GM19452 (cell line): ENCODE measurements at regions not wholly inside any gene's neighbourhood (a gene's known extent, or its start where the extent isn't known, plus 50 kb on each side); places are given as distances from the start of the nearest gene placed in this dataset.

Experiments
- ATAC-seq: cut with Tn5 transposase; IDR thresholded peaks from one replicate; pipeline ENCODE4 v1.9.1; 2021; ENCODE audit not compliant: unreplicated experiment

DNA sequence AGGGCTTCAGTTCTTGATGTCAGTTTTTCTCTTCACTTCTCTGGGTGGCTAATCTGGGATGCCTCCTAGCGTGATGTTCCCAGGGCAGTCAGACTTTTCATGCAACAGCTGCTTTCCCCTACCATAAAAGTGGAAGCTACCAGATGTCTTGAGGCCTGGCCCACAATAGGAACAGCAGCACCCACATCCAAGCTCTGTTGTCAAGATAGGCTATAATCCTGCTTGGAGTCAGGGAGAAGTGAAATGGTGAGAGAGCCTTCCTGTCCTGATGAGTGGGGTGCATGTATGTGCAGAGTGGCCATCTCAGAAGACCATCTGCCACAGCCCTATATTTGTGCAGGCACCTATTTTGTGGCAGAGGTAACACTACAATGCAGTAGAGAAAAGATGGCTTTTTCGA, 108.0 kb downstream of the HTR5A start:
- no peak for ATAC-seq

DNA sequence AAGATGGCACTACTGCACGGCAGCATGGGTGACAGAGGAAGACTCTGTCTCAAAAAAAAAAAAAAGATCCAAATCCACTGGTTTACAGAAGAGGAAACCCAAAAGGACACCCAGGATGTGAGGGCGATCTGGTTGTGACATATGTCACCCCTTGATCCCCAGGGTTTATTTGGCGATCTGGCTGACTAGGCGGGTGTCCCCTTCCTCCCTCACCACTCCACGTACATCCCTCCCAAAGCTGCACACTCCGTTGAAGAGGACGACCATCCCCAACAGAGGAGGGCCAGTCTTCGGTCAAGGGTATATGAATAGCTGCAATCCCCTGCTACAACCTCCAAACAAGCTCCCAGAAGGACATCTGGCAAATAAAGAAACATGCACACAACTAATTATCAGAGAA, 111.6 kb downstream of the HTR5A start:
- ATAC-seq: no peak

DNA sequence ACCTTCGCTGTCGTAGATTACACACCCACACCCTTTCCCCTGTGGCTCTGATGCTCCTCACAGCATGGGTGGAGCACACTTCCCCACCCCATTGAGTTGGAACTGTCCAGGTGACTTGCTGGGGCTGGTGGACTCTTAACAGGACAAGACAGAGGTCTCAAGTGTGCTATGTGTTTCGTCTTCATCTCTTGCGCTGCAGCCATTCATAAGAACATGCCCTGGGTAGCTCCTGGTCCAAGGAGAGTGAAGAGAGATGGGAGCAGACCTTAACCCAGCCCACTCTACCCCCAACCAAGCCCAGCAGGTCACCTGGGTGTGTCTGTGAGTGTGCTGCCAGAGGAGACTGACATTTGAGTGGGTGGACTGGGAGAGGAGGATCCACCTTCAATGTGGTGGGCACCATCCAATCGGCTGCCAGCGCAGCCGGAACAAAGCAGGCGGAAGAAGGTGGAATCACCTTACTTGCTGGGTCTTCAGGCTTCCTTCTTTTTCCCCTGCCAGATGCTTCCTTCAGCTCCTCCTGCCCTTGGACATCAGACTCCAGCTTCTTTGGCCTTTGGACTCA, 112.4 kb downstream of the HTR5A start:
- ATAC-seq: no peak

DNA sequence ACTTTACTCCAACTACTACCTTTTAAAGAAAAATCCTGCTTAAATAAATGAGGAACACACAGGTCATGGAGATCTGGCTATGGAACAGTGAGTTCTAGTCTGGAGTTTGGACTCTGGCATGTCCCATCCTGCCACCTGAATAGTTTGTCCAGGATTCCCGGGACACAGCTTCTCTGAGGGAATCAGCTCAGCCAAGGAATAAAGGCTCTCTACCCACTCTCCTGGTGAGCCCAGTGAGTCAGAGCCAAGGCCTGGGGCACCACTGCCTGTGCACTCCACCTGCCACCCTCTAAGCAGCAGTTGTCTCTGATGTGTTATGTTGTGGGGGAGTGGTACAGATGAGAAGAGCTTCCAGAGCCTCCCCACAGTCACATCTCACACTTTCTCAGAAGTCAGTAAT, 113.5 kb downstream of the HTR5A start:
- no peak for ATAC-seq

DNA sequence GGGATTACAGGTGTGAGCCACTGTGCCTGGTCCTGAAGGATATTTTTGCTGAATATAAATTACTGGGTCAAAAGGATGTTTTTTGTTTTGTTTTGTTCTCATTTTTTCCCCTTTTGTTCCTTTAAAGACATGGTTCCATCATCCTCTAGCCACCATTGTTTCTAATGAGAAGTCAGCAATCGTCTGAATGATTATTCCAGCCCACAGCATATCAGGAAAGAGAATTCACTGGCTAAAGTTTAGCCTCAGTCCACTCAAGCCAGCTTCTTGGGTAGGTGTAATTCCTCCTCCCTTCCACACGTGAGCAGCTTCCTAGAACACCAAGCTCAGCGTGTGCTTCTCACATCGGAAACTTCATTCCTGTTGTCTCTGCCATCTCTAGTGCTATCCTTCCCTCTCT, 112.8 kb upstream of the INSIG1 start:
- no peak for ATAC-seq

DNA sequence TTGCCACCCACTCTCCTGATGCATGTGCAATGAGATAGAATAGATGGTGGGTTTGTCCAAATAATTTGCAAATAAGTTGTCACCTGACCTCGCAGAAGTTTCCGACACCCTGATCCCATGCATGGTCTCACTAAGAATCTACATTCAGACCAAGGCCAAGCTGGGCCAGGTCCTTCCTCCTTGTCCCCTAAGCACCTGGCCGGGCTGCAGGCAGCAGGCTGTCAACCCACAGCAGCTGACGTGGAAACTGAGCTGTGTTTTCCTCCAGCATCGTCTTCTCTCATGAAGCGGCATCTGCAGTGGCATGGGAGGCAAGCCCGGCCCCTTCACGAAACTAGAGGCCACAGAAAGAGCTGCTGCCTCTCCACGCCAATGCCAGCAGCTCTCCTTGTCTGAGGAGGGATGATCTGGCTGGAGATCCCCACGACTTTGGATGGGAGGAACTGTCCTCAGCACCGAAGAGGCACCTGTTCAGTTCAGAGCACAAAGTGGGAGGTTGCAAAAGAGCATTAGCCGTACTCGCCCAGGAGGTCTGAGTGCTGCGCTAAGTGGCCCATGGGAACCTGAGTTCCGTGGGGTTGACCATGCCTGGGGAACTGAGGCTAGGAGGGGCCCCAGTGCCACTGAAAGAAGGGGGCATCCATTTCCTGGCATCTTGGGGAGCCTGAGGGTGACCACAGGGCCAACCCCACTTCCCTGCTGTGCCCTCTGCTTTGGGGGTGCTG, 110.5 kb upstream of the INSIG1 start:
- no peak for ATAC-seq

DNA sequence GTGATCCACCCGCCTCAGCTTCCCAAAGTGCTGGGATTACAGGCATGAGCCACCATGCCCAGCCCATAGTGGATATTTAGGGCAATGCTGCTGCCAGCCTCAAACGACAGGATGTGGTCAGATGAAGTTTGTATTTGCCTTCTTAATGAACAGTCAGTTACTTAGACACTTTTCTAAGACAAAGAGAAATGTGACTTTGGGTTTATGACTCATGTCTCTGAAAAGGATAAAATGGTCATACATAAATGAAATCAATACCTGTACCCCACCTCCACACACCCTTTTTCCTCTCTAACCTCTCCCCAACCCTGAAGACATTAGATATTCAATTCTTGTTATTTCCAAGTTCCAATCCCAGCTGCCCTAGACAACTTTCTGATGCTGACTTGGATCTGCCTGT, 109.3 kb upstream of the INSIG1 start:
- no peak for ATAC-seq

DNA sequence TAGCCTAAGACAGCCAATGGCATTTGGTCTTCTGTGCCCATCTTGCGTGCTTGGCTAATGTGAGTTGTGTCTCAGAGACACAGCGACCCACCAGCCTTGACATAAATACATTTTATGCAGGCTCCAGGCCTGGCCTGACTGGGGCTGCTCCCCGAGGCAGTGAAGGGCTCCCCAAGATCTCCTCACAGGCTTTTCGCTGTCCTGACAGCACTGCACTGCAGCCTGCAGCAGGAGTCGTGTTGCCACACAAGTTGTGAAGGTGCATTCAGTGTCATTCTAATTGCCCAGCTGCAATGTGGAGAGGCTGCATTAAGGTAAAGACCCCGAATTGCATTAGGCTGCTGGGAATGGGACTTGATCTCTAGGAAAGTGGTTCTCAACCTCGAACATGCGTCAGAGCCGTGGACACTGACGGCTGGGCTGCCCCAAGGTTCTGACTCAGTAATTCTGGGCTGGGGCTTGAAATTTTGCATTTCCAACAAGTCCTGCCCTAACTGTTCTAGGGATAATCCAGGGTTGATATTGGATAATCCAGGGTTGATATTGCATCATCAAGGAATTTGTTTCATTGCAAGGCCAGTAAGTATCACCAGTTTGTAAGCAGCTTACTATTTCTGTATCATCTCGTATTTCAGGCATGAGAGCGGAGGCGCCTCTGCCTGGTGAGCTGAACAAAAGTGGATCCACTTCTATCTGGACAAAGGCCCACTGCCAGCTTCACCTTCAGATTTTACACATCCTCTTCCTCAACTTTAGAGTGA, 108.7 kb upstream of the INSIG1 start:
- no peak for ATAC-seq

DNA sequence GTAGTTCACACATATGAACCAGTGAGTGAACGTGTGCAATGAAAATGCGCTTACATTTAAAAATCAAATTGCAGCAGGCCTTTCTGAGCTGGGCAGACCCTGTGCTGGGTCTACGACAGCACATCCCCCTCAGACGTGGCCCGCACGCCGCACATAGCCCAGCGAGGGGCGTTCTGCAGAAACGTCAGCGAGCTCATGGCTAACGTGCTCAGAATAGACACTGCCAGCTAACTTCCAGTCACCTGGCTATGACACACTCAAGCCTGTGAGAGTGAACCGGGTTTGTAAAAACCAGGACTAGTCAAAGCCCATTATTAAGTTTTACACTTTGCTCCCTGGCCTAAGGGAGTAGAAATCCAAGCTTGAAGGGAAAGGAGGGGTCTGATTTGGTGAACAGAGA, 108.1 kb upstream of the INSIG1 start:
- no peak for ATAC-seq

DNA sequence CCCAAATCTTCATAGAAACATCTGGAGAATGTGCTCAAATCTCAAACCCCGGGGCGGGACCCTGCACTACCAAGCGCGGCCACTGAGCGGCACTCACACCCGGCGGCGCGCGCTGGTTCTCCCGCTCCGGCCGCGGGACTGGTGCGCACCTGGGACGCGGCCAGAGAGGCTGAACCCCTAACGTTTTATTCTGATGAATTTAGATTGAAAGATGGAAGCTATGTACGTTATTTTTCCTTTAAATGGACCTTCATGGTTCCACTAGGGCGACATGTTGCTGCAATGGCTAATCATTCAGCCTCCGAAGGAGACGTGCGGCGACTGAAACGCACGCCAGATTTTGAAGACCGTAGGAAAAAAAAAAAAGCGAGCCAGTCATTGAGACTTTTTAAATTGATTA, 107.0 kb upstream of the INSIG1 start:
- ATAC-seq: no peak

DNA sequence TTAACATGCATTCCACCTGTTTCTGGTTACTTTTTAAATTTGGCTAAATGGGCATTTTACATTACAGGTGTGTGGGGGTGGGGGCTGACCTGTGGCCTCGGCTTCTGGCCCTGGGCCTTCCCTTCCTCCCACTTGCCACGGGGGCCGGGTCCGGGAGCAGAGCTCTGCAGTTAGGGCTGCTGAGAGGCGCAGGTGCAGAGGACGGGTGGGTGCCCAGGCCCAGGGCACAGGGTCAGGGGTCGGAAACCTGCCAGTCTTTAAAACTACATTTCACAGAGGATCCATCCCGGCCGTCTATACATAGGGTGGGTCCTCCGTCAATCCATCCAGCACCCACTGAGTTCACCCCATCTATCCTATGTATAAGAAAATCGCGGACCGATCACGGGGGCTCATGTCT, 106.5 kb upstream of the INSIG1 start:
- ATAC-seq: no peak

DNA sequence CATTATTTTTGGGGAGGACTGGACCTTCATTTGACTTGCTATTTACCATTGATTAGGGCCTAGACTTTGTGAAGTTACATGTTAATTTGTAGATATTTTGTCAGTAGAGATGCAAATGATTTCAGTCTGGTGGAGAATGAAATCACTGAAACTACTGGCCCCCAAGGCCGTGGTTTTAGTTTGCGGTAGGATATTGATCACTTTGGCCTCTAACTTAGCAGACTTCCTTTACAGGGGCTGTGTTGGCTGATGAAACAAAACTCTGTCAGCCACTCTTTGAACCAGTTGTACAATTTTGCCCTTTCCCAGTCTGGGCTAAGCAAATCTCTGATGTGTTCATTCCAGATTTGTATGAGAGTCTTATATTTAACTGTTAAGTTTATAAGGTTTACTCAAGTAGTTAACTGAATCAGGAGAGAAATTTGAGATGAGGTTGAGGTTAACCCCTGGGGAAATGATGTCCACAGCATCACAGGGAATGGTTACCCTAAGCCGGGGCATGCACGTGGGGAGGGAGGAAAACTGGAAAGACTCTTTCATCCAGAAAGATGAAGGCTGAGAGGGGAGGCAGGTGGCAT, 105.7 kb upstream of the INSIG1 start:
- ATAC-seq: peak; percentile 70

DNA sequence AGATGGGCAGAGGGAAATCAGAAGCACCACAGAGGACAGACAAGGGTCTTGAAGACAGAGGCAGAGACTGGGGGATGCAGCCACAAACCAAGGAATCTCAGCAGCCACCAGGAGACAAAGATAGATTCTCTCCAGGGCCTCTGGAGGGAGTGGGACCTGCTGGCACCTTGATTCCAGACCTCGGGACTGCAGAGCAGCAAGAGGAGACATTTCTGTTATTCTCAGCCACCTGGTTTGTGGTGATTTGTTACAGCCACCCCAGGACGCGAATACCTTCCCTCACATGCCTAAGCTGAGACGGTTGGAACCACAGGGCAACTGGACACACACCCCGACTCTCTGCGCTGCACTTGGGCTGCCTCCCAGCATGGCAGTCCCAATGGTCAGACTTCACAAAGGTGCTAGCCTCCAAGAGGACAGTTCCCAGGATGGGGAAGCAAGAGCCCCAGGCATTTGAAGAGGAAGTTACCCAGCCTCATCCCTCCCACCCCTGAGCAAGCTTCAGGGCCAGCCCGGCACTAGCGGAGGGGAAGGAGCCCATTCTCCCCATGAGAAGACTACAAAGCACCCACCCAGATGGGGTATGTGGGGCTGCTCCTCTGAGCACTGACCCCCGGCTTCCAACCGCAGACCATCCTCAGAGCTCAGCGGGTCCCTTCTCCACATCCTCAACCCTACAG, 104.6 kb upstream of the INSIG1 start:
- no peak for ATAC-seq

DNA sequence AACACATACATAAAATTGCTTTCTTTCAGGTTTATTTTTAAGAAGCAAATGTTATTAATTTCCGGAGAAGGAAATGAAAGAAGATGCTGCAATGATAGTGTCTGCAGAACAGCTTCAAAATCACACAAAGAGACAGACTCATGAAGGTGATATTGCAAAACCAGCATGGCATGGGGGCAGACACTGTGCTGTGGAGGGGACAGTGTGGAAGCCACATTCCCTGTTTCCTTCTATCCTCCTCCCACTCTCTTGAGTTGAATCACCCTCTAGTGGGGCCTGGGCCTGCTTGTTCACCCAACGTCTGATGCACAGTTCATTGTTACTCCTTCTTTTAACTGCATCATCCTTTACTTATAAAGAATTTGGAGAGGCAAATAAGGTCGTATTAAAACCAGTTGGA, 104.0 kb upstream of the INSIG1 start:
- ATAC-seq: no peak

DNA sequence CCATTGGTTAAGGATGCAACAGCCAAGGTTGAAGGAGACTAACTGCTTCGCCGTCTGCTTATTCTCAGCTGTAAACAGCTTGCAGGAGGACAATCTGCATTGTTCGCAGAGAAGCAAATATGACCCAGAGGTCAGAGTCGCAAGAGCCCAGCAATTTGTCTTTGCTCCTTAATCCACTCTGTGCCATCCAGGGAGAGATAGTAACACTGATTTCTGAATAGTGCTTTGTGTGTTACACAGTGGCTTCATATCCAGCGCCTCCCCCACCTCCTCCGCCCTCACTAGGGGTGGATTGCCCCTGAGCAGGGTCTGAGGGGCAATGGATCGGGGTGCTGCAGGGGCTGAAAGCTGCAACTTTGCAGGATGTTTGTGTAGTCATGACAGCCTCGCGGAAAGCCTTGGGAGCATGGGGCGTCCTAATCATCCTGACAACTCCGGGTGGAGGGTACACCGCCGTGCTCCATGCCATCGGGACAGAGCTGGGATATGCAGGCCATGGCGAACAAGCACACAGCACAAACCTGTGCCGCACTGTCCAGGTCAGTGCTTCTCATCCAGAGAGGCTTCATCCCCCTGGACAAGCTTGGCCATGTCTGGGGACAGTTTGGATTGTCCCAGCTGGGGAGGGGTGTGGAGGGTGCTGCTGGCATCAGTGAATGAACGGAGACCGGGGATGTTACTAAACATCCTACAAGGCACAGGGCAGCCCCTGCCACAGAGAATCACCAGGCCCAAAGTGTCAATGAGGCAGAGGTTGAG, 103.1 kb upstream of the INSIG1 start:
- no peak for ATAC-seq

DNA sequence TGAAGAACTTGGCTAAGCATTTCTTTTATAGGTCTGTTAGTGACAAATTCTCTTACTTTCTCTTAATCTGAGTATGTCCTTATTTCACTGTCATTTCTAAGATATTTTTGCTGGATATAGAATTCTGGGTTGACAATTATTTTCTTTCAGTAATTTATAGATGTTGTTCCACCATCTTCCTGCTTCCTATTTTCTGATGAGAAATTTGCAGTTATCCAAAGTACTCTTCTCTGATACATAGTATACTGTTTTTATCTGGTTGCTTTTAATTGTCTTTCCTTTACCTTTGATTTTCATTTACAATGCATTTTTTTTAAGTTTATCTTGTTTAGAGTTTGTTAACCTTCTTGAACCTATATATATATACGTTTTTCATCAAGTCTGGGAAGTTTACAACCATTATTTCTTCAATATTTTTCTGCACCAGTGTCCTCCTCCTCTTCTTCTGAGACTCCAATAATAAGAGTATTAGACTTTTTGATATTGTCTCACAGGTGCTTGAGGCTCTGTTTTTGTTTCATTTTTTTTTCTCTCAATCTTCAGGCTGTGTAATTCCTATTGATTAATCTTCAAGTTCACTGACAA, 101.6 kb upstream of the INSIG1 start:
- ATAC-seq: no peak

DNA sequence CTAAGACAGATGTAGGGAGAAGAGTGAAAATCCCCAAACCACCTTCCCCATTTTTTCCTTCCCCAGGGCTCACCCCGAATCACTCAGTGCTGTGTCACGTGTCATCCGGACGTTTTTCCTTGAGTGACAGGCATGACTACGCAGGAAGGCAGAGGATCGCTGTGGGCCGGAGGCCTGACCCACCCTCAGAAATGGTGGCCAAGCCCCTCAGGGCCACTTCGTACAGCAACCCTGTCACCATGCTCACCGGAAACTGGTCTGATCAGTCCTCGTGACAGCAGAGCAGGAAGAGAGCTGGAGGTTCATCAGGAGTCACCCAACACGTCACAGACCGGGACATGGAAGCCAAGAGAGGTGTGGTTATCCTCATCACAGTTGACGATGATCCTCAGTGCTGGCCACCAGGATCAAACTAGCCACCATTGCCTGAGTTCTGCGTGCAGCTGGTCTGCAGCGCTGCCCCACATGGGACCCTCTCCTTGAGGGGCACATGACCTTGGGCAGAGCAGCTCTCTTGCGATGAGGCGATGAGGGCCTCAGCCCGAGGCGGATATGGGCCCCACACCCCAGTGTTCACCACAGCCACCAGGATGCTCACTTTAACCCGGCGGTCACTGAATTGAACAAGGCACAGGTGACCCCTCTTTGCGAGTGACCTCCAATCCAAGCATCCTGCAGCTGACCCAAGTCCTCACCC, 99.3 kb upstream of the INSIG1 start:
- ATAC-seq: peak; percentile 6

DNA sequence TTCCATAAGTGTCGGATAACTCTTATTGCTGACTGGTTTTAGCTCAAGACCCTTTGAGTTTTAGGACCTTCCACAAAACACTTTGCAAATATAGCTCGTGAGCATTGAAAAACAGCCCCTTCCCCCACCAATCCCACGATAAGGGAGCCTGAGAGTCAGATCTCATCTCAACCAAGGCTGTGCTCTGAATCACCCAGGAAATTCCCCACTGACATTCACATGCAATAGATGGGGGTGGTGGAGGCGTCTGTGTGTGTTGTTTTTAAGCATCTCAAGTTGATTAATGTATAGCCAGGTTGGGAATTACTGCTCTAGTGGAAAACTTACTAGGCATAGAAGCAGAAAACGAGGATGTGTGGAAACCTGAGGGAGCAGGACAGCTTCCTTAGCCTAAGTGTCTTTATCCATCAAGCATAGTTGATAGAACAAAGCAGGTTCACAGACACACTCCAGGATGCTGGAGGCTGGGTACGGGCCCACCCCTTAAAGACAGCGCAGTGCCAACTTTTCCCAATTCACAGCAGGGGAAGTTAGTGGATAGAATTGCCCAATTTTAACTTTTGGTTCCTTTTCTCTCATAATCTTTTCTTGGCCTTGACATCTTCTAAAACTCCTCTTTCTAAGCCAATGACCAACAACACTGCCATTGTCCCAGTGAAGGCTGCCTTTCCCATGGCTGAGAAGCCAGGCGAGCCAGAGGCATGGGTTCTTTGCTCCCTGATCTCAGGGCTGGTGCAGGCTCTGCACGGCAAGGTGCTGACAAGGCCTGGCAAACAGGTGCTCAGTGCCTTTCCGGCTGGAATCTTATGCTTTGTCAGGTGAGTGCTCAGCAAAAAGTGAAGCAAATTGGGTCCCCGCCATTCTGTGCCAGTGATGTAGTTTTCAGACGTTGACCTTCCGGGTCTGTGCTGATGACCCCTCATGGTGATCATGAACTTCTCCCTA, 98.5 kb upstream of the INSIG1 start:
- ATAC-seq: peak; percentile 73
